ENCODE measurements at regions not wholly inside any gene's neighbourhood (a gene's known extent, or its start where the extent isn't known, plus 50 kb on each side); places are given as distances from the start of the nearest gene placed in this dataset.

GRCh38 chr14:51518280-51518679, 133.4 kb upstream of the FRMD6 start:
- TF ChIP-seq EGR1 (IDR thresholded peaks at IDR 0.05) (no peak), EP300 (IDR thresholded peaks at IDR 0.05; ENCODE audit: borderline replicate concordance) (no peak), TCF12 (IDR thresholded peaks at IDR 0.05; ENCODE audit: low read depth) (no peak), YY1 (IDR thresholded peaks at IDR 0.05; ENCODE audit: low read depth) (no peak), MAX (IDR thresholded peaks at IDR 0.05) (no peak), FOXM1 (IDR thresholded peaks at IDR 0.05; ENCODE audit: borderline replicate concordance, low read depth) (no peak), RAD21 (IDR thresholded peaks at IDR 0.05; ENCODE audit: low read depth) (no peak), NFIC (IDR thresholded peaks at IDR 0.05) (no peak), TAF1 (IDR thresholded peaks at IDR 0.05; ENCODE audit: low read depth) (no peak), TEAD4 (IDR thresholded peaks at IDR 0.05) (no peak)
